A673 (cell line): ENCODE measurements at regions not wholly inside any gene's neighbourhood (a gene's known extent, or its start where the extent isn't known, plus 50 kb on each side); places are given as distances from the start of the nearest gene placed in this dataset.
"Not testable (repeated sequence)": the region's sequence is repeated elsewhere in the genome, so short reads cannot be mapped to it uniquely, and the experiment has no call there.

ENCODE experiments used
- BruUV-seq: library from RNA; stranded (reverse); fragments of 400-500 nt; replicated peaks from 2 replicates; lab custom pipeline; 2021; lab: Mats Ljungman, UMichigan
- CTCF ChIA-PET: fragments of 300-600 bp; sonication (Branson Sonifier 250); formaldehyde crosslinking; loops from one replicate; lab custom pipeline; 2022; ENCODE audit warnings: antibody characterized with exemption; lab: Charles Lee
- POLR2A ChIA-PET: fragments of 300-600 bp; sonication (Branson Sonifier 250); formaldehyde crosslinking; loops from one replicate; lab custom pipeline; 2022; ENCODE audit warnings: antibody characterized with exemption; ENCODE audit not compliant: low non-redundant PET; lab: Charles Lee
- DNase-seq: peaks from one replicate; pipeline ENCODE4 v3.0.0-alpha.2; 2015; ENCODE audit warnings: low spot score
- H3K27ac ChIP-seq: fragments of 200-600 bp; sonication (generic); 2 replicates; pipeline ENCODE4 v1.5.1; 2016; ENCODE audit warnings: mixed run types, low read depth, mild to moderate bottlenecking, mixed read lengths, antibody characterized with exemption, low read length; ENCODE audit not compliant: poor library complexity, severe bottlenecking
- H3K27me3 ChIP-seq: fragments of 200-600 bp; sonication (generic); replicated peaks from 2 replicates; pipeline ENCODE4 v1.6.1; 2017; ENCODE audit warnings: mixed run types, low read depth, mild to moderate bottlenecking, mixed read lengths, antibody characterized with exemption, low read length; ENCODE audit not compliant: insufficient read depth, poor library complexity
- H3K36me3 ChIP-seq: fragments of 200-600 bp; sonication (generic); 2 replicates; pipeline ENCODE4 v1.6.1; 2016; ENCODE audit warnings: mixed run types, mild to moderate bottlenecking, mixed read lengths, antibody characterized with exemption, low read length; ENCODE audit not compliant: insufficient read depth, poor library complexity, severe bottlenecking
- H3K4me1 ChIP-seq: fragments of 200-600 bp; sonication (generic); 2 replicates; pipeline ENCODE4 v1.6.1; 2017; ENCODE audit warnings: mixed run types, mild to moderate bottlenecking, mixed read lengths, antibody characterized with exemption, low read length; ENCODE audit not compliant: insufficient read depth, poor library complexity, severe bottlenecking
- H3K4me3 ChIP-seq: fragments of 200-600 bp; sonication (generic); 2 replicates; pipeline ENCODE4 v1.5.1; 2016; ENCODE audit warnings: low read depth, mixed run types, mild to moderate bottlenecking, mixed read lengths, low read length; ENCODE audit not compliant: poor library complexity, severe bottlenecking
- H3K9me3 ChIP-seq: fragments of 200-600 bp; sonication (generic); 2 replicates; pipeline ENCODE4 v1.6.1; 2016; ENCODE audit warnings: mixed run types, low read depth, mild to moderate bottlenecking, mixed read lengths, antibody characterized with exemption, low read length; ENCODE audit not compliant: poor library complexity, severe bottlenecking
- EZH2 ChIP-seq: fragments of 200-600 bp; sonication (generic); IDR thresholded peaks from 2 replicates; pipeline ENCODE4 v1.6.1; 2017; ENCODE audit warnings: borderline replicate concordance, low read depth, mild to moderate bottlenecking, mixed read lengths, antibody characterized with exemption, low read length; ENCODE audit not compliant: poor library complexity, severe bottlenecking
- intact Hi-C: fragments of 100-400 bp; cut with micrococcal nuclease; formaldehyde crosslinking; loops from one replicate; pipeline ENCODE4 v1.10.0; 2022; ENCODE audit not compliant: unreplicated experiment
- TF ChIP-seq, protein P1 (sequence below): fragments of 300-800, 200-600 bp; sonication (generic); conservative IDR thresholded peaks from 2 replicates; pipeline ENCODE4 v1.5.1; 2017; ENCODE audit warnings: low read depth, mild to moderate bottlenecking, antibody characterized with exemption, low read length, moderate library complexity, mixed read lengths

DNA sequence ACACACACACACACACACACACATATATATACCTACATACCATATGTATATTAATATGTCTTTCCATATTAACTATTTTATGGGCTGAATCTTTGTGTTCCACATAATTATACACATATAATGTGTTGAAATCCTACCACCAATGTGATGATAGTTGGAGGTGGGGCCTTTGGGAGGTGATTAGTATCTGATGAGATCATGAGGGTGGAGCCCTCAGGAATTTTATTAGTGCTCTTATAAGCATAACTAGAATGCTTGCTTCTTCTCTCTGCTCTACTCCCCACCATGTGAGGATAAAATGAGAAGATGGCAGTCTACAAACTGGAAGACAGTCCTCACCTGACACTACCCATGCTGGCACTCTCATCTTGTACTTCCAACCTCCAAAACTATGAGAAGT lies 1193.5 kb upstream of the FLRT2 start:
- CTCF ChIA-PET = no interaction called here
- no peak for DNase-seq
- POLR2A ChIA-PET = no interaction called here
- TF ChIP-seq, protein P1, sequence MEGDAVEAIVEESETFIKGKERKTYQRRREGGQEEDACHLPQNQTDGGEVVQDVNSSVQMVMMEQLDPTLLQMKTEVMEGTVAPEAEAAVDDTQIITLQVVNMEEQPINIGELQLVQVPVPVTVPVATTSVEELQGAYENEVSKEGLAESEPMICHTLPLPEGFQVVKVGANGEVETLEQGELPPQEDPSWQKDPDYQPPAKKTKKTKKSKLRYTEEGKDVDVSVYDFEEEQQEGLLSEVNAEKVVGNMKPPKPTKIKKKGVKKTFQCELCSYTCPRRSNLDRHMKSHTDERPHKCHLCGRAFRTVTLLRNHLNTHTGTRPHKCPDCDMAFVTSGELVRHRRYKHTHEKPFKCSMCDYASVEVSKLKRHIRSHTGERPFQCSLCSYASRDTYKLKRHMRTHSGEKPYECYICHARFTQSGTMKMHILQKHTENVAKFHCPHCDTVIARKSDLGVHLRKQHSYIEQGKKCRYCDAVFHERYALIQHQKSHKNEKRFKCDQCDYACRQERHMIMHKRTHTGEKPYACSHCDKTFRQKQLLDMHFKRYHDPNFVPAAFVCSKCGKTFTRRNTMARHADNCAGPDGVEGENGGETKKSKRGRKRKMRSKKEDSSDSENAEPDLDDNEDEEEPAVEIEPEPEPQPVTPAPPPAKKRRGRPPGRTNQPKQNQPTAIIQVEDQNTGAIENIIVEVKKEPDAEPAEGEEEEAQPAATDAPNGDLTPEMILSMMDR = no peak
- TF ChIP-seq EZH2 = no peak
- BruUV-seq = no TSS peak
- peaks cover 3% of the 10 kb centered on the region for H3K9me3 ChIP-seq
- no peak overlapping the region for H3K4me3 ChIP-seq
- H3K27me3 ChIP-seq = no peaks in the 10 kb centered on the region
- intact Hi-C loops = no loop called here
- H3K36me3 ChIP-seq = no peaks in the 10 kb centered on the region
- H3K4me1 ChIP-seq = no peaks in the 10 kb centered on the region
- no peak overlapping the region for H3K27ac ChIP-seq

DNA sequence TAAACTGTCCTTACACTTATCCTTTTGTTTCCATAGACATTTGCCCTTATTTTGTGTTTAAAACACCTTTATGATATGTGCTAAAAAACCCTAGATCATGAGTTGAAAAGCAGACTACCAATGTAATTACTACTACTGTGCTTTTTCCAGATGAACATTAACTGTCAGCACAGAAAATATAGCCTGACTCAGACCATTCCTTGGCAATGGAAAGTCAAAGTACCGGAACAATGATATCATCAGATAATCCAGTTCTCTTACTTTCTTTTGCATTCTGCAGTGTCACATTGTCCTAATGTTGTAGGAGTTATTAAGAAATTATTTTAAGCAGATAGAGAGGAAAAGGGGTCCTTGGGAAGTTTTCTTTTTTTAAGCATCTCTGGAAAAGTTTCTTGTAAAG lies 1189.0 kb upstream of the FLRT2 start:
- Histone ChIP-seq H3K36me3 (no peaks in the 10 kb centered on the region), H3K27ac (no peak overlapping the region), H3K4me1 (peaks cover 10% of the 10 kb centered on the region), H3K4me3 (no peak overlapping the region), H3K9me3 (peaks cover 13% of the 10 kb centered on the region), H3K27me3 (no peaks in the 10 kb centered on the region)
- intact Hi-C loops = no loop called here
- no TSS peak for BruUV-seq
- POLR2A ChIA-PET = no interaction called here
- TF ChIP-seq, protein P1 = no peak
- TF ChIP-seq EZH2 = no peak
- peak; percentile 47 for DNase-seq
- CTCF ChIA-PET = no interaction called here

DNA sequence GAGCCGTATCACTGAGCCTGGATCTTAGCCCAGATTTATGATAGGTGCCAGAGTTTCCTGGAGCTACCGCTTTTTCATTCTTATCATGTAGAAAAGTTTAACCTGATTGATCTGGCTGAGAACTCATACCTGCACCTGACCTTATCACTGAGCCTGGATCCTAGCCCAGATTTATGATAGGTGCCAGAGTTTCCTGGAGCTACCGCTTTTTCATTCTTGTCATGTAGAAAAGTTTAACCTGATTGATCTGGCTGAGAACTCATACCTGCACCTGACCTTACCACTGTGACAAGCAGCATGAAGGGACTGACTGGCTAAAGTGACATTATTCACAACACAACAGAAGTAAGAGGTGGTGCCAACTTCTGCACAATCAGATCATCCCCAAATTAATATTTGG lies 1188.1 kb upstream of the FLRT2 start:
- POLR2A ChIA-PET = not testable (repeated sequence)

DNA sequence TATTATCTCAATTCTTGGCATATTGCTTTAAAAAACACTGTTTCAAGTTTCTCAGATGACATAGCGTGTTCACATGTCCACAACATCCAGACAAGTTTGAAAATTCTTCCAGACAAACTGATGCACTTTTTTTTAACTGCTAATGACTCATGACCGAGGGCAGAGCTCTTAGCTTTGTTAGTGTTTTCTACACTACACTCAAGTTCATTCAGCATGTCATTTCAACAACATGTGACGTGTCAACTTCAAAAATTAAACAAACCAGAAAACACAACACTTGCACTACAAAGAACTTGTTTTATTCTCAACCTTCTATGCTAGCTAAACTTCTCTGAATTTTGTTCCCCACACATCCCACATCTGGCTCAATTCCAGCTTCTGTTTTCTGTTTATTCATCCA lies 1186.3 kb upstream of the FLRT2 start:
- ChIA-PET POLR2A (no interaction called here), CTCF (no interaction called here)
- H3K4me1 ChIP-seq = peaks cover 13% of the 10 kb centered on the region
- intact Hi-C loops = no loop called here
- no peak for DNase-seq
- no peaks in the 10 kb centered on the region for H3K27me3 ChIP-seq
- no peak overlapping the region for H3K27ac ChIP-seq
- no peak overlapping the region for H3K4me3 ChIP-seq
- H3K36me3 ChIP-seq = no peaks in the 10 kb centered on the region
- TF ChIP-seq, protein P1 = no peak
- TF ChIP-seq EZH2 = no peak
- no TSS peak for BruUV-seq
- peaks cover 13% of the 10 kb centered on the region for H3K9me3 ChIP-seq

More for the DNA sequence above, 1188.1 kb upstream of the FLRT2 start:
- H3K9me3 ChIP-seq = peaks cover 13% of the 10 kb centered on the region
- intact Hi-C loops, H3K36me3 ChIP-seq, DNase-seq, BruUV-seq, H3K4me3 ChIP-seq, CTCF ChIA-PET, H3K27ac ChIP-seq, H3K27me3 ChIP-seq: not testable (repeated sequence)
- H3K4me1 ChIP-seq = peaks cover 13% of the 10 kb centered on the region
